NCI-H345 treated with DMSO at 0.1 percent for 48 hours (cell line): ENCODE measurements at regions not wholly inside any gene's neighbourhood (a gene's known extent, or its start where the extent isn't known, plus 50 kb on each side); places are given as distances from the start of the nearest gene placed in this dataset.

ENCODE experiments used
- DNase-seq: peaks from one replicate; lab custom pipeline; 2025; ENCODE audit not compliant: unreplicated experiment; lab: John Stamatoyannopoulos, UW

GRCh38 chr12:30508205-30508967, 187.3 kb downstream of the IPO8 start:
- DNase-seq: no peak

- no peak for DNase-seq
Observed at GRCh38 chr12:30507576-30507975, 188.1 kb downstream of the IPO8 start.

GRCh38 chr12:30506411-30506810, 189.3 kb downstream of the IPO8 start:
- no peak for DNase-seq

GRCh38 chr12:30501718-30502117, 194.0 kb downstream of the IPO8 start:
- DNase-seq: no peak

- DNase-seq: no peak
Observed at GRCh38 chr12:30500532-30500931, 195.1 kb downstream of the IPO8 start.

GRCh38 chr12:30485230-30485890, 210.3 kb downstream of the IPO8 start:
- DNase-seq: no peak

GRCh38 chr12:30484658-30485057, 211.0 kb downstream of the IPO8 start:
- DNase-seq: no peak

- DNase-seq: no peak
Observed at GRCh38 chr12:30482650-30483049, 213.0 kb downstream of the IPO8 start.

GRCh38 chr12:30473274-30473673, 222.4 kb downstream of the IPO8 start:
- no peak for DNase-seq

- DNase-seq: no peak
Observed at GRCh38 chr12:30466093-30466585, 229.5 kb downstream of the IPO8 start.

GRCh38 chr12:30463636-30464035, 232.0 kb downstream of the IPO8 start:
- no peak for DNase-seq

- no peak for DNase-seq
Observed at GRCh38 chr12:30462249-30462648, 233.4 kb downstream of the IPO8 start.

GRCh38 chr12:30461026-30461615, 234.5 kb downstream of the IPO8 start:
- DNase-seq: no peak

GRCh38 chr12:30458453-30458852, 237.2 kb downstream of the IPO8 start:
- no peak for DNase-seq

GRCh38 chr12:30457621-30458289, 237.9 kb downstream of the IPO8 start:
- DNase-seq: no peak

GRCh38 chr12:30450872-30451271, 244.8 kb downstream of the IPO8 start:
- peak; percentile 10 for DNase-seq

- no peak for DNase-seq
Observed at GRCh38 chr12:30450226-30450625, 245.4 kb downstream of the IPO8 start.

GRCh38 chr12:30448038-30448437, 247.6 kb downstream of the IPO8 start:
- no peak for DNase-seq

GRCh38 chr12:30447061-30447750, 248.5 kb downstream of the IPO8 start:
- no peak for DNase-seq

- no peak for DNase-seq
Observed at GRCh38 chr12:30442461-30442860, 253.2 kb downstream of the IPO8 start.
